ENCODE measurements at regions not wholly inside any gene's neighbourhood (a gene's known extent, or its start where the extent isn't known, plus 50 kb on each side); places are given as distances from the start of the nearest gene placed in this dataset.

DNA sequence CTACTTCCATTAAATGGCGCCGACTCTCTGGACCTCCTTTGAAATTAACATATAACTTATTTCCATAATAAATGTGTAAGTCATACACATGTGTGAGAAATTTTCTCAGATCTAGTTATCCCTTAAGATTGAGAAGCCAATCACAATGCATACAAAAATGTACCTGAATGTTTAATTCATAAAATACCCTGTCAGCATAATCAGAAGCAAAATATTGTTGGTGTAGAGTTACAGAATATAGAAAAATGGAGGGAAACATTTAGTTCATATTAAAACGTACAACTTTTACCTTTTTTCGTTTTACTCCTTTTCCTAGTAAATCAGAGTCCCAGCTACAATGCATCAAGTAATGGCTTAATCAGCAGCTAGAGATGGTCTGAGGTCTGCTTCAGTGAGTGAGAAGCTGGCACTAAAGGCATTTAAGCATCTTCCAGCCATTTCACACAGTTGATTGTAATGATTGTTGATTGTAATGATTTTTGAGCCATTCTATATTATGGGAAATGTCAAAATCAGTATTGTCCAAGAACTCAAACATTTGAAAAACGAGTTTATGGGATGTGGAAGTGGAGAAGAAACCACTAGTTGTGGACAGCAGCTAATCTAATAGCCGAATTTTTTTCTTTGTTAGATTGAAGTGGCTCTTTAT is 81.8 kb downstream of the ANXA1 start:
- intact Hi-C loops (cut with DNase I): no loop called here
- Histone ChIP-seq H3K4me3 (no peak overlapping the region), H3K9me3 (no peaks in the 10 kb centered on the region), H3K4me1 (no peaks in the 10 kb centered on the region), H3K36me3 (ENCODE audit: insufficient read depth in 1 of 2, low read depth in 1 of 2) (no peaks in the 10 kb centered on the region), H3K27ac (no peak overlapping the region), H3K27me3 (ENCODE audit: insufficient read depth in 3 of 3, low read length in 2 of 3) (no peaks in the 10 kb centered on the region)
- ATAC-seq (no peak), DNase-seq (no peak)
- WGBS, 3 donors: 74 to 79% (median 78%) methylated on average over 6 of the region's 6 CpGs
- TF ChIP-seq, protein P1, sequence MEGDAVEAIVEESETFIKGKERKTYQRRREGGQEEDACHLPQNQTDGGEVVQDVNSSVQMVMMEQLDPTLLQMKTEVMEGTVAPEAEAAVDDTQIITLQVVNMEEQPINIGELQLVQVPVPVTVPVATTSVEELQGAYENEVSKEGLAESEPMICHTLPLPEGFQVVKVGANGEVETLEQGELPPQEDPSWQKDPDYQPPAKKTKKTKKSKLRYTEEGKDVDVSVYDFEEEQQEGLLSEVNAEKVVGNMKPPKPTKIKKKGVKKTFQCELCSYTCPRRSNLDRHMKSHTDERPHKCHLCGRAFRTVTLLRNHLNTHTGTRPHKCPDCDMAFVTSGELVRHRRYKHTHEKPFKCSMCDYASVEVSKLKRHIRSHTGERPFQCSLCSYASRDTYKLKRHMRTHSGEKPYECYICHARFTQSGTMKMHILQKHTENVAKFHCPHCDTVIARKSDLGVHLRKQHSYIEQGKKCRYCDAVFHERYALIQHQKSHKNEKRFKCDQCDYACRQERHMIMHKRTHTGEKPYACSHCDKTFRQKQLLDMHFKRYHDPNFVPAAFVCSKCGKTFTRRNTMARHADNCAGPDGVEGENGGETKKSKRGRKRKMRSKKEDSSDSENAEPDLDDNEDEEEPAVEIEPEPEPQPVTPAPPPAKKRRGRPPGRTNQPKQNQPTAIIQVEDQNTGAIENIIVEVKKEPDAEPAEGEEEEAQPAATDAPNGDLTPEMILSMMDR (IDR thresholded peaks at IDR 0.05): no peak

DNA sequence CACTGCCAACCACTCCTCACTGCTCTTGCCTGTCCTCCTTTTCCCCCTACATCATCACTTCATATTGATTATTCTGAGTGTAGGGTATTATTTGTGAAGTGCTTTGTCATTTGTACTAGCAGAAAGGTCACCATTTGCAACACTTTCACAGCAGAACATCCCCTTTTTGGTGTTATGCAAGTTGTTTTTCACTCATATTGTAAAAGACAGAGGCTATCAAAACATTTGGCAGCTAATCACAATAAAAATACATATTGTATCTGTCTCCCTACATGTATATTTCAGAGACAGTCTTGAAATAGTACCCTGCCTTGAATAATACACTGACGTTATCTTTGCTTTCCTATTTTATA is 82.3 kb downstream of the ANXA1 start:
- intact Hi-C loops (cut with DNase I): no loop called here
- WGBS, 3 donors: 92 to 98% (median 96%) methylated on average over 1 of the region's 1 CpG
- H3K27ac ChIP-seq: no peak overlapping the region

DNA sequence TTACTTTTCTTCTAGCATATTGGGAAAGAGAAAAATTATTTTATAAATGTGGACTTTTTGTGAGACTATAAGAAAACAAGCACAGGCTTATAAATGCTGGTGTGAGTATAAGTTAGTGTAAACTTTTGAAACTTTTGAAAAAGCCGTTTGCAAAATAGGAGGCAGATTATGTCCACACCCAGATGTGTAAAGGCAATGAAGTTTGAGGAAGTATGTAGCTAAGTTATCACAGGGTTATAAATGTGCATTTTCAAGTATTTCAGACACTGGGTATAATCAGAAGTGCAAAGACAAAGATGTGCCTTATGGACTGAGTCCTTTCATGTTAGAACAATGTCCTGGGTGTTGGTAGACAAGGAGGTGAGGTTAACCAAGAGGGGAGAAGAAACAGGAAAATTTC is 85.5 kb downstream of the ANXA1 start:
- Histone ChIP-seq H3K36me3 (ENCODE audit: insufficient read depth in 1 of 2, low read depth in 1 of 2) (no peaks in the 10 kb centered on the region), H3K9me3 (no peaks in the 10 kb centered on the region), H3K27ac (no peak overlapping the region), H3K27me3 (ENCODE audit: insufficient read depth in 3 of 3, low read length in 2 of 3) (no peaks in the 10 kb centered on the region), H3K4me3 (no peak overlapping the region), H3K4me1 (no peaks in the 10 kb centered on the region)
- 78 to 94% (median 84%) methylated on average over 1 of the region's 1 CpG for WGBS, 3 donors
- TF ChIP-seq, protein P1 (IDR thresholded peaks at IDR 0.05): no peak
- DNase-seq (no peak), ATAC-seq (no peak)
- intact Hi-C loops (cut with DNase I): loop anchor here in 1 of 2 donors (5.0 kb wide), 1 partner anchor 515 kb away; no protein-coding TSS in a partner anchor

More for the DNA sequence above, 82.3 kb downstream of the ANXA1 start:
- Histone ChIP-seq H3K9me3 (no peaks in the 10 kb centered on the region), H3K27me3 (ENCODE audit: insufficient read depth in 3 of 3, low read length in 2 of 3) (no peaks in the 10 kb centered on the region), H3K4me3 (no peak overlapping the region), H3K36me3 (ENCODE audit: insufficient read depth in 1 of 2, low read depth in 1 of 2) (no peaks in the 10 kb centered on the region), H3K4me1 (no peaks in the 10 kb centered on the region)
- TF ChIP-seq, protein P1 (IDR thresholded peaks at IDR 0.05): no peak
- ATAC-seq: no peak
- no peak for DNase-seq

DNA sequence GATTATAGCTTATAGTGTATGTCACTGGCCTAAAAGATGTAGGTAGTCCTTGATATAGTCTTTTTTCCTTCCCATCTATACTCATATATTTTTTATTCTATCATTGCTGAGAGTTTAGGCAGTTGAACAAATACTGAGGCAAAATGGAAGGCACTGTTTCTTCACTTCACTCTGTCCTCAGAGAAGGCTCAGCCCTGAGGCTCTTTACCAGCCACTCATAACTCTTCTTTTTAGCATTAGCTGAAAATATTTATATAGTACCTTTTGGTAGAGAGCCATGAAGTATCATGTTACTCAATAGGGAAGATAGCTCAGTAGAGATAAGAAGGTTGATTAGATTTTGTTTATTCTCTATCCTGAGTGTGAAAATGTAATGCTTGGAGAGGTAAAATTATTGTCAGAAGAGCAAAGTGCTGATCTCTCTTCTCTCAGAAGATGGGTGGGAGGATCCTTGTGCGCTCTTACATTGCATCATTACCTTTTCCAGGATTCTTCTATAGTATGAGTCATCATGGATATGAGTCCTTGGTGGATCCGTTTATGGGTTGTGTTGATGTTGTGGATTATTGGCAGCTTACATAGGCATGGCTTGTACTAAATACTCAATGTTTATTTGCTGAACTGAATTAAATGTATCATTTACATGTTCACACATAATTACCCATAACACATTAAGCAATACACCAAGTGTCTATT is 88.1 kb downstream of the ANXA1 start:
- Histone ChIP-seq H3K36me3 (ENCODE audit: insufficient read depth in 1 of 2, low read depth in 1 of 2) (no peaks in the 10 kb centered on the region), H3K27ac (no peak overlapping the region), H3K27me3 (ENCODE audit: insufficient read depth in 3 of 3, low read length in 2 of 3) (no peaks in the 10 kb centered on the region), H3K4me3 (no peak overlapping the region), H3K9me3 (no peaks in the 10 kb centered on the region), H3K4me1 (no peaks in the 10 kb centered on the region)
- DNase-seq (no peak), ATAC-seq (no peak)
- TF ChIP-seq, protein P1 (IDR thresholded peaks at IDR 0.05): no peak
- WGBS, 3 donors: 88 to 95% (median 89%) methylated on average over 2 of the region's 2 CpGs
- intact Hi-C loops (cut with DNase I): loop anchor here in 1 of 2 donors (5.0 kb wide), 1 partner anchor 513 kb away; no protein-coding TSS in a partner anchor

Measured in psoas muscle (tissue), 7 donors.